GM19468 (cell line): ENCODE measurements at regions not wholly inside any gene's neighbourhood (a gene's known extent, or its start where the extent isn't known, plus 50 kb on each side); places are given as distances from the start of the nearest gene placed in this dataset.

Source experiments
- ATAC-seq: cut with Tn5 transposase; IDR thresholded peaks from one replicate; pipeline ENCODE4 v1.9.1; 2021; ENCODE audit warnings: mild to moderate bottlenecking, moderate library complexity, moderate number of reproducible peaks; ENCODE audit not compliant: unreplicated experiment; ENCODE audit errors: extremely low read depth

DNA sequence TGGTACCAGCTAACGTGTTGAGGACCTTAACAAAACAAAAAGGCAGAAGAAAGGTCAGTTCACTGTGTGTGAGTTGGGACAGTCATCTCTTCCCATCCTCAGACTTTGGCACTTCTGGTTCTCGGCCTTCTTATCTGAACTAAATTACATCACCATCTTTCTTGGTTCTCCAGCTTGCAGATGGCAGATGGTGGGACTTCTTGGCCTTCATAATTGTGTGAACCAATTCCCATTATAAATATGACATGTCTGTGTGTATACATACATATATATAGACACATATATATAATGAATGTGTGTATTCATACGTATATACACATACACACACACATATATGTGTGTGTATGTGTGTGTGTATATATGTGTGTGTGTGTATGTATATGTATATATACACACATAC lies 301.2 kb upstream of the TRIB2 start:
- ATAC-seq = no peak

DNA sequence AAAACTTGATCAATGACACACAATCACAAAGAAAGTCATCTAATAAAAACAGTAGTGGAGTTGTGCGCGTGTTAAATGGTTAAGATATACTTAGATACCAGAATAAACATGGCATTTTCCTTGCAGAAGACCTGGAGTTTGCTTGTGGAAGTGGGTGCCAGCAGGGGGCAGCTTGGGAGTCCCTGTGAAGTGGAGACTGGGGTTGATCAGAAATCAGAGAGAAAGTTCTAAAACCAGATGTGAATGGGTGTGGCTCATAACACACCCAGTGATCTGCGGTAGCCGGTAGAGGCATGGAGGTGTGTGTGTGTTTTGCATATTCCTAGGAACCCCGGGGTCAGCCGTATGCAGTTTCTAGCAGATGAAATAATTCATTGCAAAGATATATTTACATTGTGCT lies 300.1 kb upstream of the TRIB2 start:
- ATAC-seq = no peak

DNA sequence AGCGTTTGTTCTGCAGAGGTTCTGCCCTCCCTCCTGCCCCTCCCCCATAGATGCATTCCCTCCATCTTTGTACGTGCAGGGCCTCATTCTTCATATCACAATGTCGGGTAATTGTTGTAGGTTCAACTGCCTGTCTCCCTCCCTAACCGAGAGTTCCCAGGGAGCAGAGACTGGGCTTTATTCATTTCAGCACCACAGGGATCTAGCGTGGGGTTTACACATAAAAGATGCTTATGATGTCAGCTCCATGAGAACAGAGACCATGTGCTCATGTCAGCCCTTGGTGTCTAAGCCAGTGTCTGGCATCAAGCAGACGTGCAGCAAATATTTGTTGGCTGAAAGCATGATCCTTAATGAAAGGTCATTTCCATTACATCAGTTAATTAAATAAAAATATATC lies 298.9 kb upstream of the TRIB2 start:
- ATAC-seq = no peak

DNA sequence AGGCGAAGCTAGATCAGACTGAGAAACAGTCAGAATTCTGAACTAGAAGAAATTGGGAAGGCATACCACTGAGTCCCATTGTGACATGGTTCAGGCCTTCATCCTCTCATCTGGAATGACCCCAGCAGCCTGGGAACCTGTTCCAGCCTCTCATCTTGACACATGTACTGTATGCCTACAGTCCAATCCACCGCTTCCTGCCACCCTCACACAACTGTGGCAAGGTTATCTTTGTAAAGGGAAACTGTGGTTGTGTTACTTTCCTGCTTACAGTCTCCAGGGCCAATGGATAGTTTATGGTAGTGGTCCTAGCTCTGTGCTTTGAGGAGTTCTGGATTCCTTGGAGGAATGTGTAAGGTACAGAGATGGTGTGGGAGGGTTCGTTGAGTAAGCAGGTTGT lies 296.9 kb upstream of the TRIB2 start:
- ATAC-seq = no peak

DNA sequence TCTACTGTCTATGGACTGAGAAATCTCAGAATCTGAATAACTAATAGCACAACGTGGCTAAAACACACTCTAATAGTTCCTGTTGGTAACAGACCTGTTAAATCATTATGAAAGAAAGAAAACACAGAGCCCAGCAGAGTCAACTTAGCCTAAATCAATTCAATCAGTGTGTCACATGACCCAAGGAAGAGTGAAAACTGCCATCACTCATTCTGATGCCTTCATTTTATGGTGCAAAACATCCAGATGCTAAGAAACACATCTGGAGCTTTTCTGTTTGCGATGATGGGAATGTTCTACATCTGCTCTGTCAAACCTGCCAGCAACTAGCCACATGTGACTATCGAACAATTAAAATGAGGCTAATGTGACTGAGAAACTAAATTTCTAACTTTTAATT lies 295.7 kb upstream of the TRIB2 start:
- no peak for ATAC-seq

DNA sequence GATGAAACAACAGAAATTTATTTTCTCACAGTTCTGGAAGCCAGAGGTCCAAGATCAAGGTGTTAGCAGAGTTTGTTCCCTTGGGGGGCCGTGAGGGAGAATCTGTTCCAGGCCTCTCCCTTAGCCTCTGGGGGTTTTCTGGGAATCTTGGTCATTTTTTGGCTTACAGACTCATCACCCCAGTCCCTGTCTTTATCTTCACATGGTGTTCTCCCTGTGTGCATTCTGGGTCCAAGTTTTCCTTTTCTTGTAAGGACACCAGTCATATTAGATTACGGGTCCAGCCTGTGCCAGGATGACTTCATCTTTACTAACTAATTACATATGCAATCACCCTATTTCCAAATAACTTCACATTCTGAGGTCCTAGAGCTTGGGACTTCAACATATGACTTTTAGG lies 292.5 kb upstream of the TRIB2 start:
- no peak for ATAC-seq

DNA sequence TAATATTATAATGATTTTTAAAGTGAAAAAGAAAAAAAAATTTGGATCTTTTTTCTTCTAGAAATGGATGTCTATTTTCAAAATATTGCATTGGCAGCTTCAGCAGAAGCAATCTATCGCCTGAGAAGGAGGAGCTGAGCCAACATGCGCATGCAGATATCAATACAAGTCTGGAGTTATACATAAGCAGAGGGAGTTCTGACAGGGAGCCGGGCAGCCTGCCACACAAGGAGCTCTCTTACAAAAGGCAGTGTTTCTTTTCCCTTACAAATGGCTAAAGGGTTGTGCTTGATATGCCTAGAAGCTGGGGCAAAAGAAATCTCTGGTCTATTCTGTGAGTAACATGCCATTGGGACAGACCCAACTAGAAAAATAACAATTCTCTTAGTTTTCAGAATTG lies 291.9 kb upstream of the TRIB2 start:
- ATAC-seq = no peak

DNA sequence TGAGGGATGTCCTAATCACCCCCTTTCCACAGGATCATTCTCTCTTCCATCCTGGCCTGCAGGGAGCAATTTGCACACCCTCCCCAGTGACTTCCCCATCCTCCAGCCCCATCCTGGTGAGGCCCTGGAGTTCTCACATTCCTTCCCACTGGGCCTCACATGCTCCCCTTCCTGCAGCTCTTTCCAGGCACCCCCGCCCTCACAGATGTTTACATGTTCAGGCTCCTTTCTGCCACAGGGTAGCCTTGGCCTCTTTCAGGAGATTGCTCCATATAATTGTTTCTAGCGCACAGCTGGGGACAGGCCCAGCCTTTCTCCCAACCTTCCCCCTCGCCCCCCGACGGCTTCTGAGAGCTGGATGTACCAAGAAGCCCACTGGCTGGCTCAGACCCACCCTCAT lies 288.4 kb upstream of the TRIB2 start:
- ATAC-seq = no peak

DNA sequence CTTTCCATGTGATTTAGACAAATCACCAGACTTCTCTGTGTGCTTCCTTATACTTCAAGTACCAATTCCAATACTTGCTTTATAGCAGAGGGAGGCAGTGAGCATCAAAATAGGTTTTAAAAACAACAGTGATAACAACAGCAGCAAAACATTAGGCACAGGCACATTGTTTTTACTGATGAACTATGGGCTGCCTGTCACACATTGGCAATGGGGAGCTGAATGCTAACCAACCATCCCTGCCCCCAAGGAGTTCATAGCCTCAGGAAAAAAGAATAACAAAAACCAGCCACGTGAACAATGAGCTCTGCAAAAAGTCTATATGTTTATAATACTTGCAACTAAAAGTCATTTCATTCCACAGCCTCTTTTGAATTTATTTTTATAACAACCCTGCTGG lies 287.9 kb upstream of the TRIB2 start:
- no peak for ATAC-seq

DNA sequence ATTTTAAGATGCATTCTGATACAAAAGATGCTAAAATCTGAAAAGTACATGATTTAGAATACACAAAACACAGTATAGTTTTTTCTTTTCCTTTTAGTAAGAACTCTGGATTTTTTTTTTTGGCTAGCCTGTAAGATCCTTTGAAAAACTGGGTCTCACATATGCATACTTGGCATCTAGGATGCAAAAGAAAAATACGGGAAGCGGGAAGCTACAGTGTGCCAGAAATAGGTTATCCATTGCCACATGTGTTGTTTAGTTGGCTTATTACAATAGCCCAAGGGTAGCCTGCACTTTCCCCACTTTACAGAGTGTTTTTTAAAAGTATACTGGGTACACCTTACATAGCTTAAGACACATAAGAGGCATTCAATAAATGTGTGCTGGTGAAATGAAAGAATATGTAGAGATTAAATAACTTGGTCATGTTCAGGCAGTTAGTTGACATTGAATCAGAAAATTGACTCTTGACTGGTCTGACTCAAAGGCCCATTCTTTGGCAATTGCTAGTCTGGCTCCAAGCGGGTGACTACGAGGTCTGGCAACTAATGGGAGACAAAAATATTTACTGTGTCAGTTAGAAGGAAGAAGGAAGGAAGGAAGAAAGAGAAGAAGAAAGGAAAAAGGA lies 286.8 kb upstream of the TRIB2 start:
- no peak for ATAC-seq

DNA sequence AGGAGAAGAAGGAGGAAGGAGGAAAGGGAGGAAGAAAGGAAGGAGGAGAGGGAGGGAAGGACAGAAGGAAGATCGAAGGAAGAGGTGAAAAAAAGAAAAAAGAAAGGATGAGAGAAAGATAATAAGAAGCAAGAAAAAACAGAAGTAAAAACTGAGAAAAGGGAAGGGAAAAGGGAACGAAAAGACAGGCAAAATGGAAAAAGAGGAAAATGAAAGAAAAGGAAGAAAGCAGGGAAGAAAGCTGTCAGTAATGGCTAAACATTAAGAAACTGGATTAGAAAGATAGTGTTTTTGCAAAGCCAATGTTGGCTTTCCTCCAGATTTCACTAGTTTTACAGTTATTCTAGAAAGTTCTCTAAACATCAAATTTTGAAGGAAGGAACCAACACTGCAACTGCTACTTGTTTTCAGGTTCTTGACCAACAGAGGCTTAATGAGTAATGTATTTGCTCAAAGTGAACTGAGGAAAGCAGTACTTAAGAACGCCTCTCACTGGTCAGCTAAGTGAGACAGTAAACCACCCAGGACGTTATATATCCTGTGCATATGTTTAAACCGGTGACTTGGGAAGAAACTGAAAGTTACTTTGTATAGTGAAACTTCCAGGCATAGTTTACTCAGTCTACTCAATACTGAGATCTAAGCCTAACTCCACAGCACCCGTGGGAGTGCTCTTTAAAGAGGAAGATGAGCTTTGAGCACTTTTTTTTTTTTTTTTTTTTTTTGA lies 286.2 kb upstream of the TRIB2 start:
- ATAC-seq = peak; percentile 99

DNA sequence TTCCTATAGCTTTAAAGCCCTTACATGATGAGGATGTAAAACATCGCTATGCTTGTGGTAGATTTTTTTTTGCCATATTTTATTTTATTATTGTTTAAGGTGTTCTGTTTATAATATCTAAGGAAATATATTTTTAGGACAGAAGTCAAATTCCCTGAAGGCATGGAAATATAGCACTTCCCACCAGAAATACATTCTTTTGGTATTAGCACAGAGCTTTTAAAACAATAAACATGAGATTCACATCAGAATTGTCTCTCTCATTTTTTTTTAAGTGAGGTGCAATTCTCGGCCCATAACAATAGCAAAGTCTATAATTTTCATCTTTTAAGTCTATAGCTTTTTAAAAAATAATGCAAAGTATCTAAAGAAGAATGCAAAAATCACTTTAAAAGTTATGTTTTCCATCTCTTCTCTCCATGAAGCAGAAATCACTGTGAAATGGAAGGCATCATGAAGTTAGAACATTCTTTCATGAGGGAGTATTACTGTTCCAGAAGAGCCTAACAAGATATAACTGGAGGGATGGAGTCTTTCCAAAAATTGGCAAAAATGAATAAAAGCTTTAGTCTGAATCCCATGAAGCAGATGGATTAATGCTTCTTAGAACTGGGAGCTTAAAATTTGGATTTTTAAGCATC lies 283.6 kb upstream of the TRIB2 start:
- ATAC-seq = no peak

DNA sequence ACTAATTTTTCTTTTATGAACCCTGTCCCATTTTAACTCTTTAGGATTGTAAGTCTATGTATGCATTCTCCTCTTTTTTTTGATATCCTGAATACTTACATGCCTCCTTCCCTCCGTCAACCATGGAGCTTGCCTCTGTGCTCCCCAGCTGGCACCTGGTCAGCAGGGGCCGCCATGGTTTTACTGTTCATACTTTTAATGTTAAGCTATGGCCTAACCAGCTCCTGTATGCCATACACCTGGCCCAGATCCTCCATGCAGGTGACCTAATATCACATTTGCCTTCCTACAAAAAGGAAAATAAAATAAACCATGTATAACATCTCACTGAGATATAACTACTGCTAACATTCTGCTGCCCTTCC lies 283.1 kb upstream of the TRIB2 start:
- ATAC-seq = no peak

DNA sequence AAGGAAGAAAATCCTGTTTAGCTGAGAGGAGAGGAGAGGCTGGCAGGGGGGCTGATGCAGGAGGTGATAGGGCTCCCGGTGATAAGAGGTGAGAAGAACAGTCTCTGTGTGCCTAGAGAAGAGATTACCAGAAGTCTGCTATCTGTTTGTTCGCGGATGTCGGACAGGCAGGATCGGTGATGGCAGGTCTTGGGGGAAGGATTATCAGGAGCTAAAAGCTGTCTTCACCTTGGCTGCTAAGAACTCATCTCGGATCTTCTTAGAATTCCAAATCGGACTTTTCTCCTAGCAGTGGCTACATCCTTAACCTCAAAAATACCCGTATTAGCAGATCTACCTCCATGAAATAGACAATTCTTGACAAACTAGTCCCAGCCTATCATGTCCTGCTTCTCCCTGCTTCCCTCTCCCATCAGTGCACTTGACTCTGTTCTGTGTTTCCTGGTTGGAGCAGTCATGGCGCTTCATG lies 282.1 kb upstream of the TRIB2 start:
- no peak for ATAC-seq

DNA sequence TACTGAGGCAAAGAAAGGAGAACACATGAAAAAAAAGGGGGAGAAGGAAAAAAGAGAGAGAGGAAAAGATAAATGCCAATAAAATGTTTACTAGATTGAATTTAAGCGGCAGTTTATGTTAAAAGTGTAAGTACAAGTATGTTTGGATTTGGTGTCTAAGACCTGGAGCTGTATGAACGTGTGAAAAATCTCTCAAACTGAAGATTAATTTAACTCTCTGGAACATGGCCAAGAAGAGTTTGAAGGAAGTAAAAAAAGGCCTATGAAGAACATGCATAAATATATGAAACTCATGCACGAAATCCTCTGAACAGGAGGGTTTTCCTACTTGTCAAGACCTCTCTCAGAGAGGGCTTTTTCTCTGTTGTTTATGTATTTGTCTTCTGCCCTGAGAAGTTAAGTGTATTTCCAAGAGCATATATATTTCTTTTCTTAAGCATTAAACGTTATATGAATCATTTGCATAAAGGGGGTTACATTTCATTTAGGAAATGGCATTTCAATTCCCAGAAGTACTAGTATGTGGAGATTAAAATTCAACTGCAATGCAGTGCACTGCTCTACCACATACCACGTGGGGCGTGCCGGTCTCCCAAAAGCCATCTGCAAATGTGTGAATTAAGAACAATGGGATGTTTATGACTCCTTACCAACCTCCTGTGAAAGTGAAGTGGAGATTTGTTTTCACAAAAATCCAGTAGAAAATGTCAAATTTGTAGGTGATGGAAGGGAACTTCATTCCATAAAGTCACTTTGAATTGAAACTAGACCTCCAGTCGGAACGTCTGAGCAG lies 281.1 kb upstream of the TRIB2 start:
- no peak for ATAC-seq

DNA sequence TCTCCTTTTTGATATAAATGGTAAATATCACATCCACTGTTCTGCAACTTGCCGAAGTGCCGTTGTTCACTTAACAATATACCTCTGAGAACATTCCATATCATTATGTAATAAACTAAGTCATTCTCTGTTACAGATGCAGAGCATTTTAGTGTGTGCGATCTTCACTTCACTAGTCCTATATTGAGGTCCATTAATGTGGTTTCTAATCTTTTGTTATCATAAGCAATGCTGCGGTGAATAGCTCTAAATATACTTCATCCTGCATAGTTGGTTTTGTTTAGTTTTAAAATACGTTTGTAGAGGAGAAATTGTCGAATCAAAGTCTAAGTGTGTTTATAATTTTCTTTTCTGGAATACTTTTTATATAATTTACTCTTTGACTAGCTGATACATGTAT lies 280.3 kb upstream of the TRIB2 start:
- no peak for ATAC-seq

DNA sequence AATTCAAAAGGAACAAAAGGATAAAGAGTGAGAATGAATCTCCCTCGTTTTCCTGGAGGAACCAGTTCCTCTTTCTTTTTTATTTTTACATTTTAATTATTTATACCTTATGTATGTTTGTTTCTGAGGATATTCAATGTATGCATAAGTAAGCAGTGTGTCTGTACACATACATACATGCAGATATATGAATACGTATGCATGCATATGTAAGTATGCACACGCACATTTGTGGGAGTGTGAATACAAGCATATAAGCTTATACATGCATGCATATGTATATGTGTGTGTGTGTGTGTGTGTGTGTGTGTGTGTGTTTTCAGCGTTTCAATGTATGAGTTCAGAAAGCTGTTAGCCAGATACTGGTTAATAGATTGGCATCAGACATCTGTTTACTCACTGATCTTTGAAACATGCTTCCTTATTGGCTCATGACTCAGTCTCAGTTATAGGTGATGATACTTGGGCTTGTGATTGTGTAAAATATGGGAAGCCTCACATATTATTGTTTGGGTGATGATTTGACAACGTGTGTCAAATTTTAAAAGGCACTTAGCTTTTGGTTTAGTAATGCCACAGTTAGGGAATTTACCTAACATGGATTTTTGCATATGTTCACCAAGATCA lies 279.7 kb upstream of the TRIB2 start:
- no peak for ATAC-seq

DNA sequence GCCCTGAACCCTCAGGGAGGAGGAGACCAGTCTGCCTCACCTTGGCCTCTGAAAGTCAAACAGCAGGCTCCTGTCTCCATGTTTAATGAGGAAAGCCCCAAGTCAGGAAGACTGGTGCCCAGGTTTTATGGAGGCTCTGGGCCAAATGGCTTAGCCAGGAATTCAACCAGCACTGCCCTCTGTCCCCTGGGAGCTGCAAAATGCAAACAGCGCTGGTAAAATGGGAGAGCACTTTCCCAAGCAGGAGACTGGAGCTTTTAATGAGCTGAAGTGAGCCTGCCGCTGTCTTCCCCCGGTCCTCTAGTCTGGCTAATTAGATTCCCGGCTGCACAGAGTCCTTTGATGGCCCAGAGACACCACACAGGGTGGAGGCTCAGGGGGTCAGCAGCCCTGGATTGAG lies 276.0 kb upstream of the TRIB2 start:
- ATAC-seq = no peak

DNA sequence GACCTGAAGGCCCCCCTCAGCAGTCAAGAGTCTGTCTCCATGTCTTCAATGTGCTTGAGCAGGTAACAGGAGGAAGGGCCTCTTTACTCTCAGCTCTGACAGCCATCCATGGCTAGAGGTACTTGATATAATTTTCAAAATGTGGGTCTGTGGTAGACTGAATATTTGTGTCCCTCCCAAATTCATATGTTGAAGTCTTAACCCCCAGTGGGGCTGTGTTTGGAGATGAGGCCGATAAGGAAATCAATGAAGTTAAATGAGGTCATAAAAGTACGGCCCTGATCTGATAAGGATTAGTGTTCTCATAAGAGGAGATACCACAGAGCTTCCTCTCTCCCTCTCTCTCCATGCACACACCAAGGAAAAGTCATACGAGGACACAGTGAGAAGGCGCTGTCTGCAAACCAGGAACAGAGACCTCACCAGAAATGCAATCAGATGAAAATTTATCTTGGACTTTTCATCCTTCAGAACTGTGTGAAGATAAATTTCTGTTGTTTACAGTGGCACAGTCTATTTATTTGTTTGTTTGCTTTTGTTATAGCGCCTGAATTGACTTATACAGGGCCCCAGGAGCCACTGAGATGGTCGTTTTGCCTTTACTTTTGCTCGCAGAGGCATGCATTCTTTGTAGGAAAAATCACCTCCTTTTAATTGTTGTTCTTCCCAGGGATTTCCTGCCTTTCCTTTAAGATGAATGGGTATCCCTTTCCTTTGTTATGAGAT lies 274.8 kb upstream of the TRIB2 start:
- no peak for ATAC-seq

DNA sequence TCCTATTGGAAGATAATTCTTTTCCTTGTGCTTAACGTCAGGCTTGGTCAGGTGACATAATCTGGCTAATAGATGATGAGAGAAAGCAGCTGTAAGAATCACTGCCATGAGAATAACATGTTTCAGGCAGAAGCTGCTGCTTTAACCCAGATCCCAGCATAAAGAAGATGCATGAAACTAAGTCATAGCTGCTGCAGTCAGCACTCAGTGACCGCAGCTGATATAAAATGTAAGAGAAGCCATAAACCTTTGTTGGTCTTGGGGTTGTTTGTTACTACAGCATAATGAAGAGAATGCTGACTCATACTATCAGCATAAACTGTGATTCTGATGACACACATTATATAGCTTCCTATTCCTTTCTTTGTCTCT lies 274.3 kb upstream of the TRIB2 start:
- ATAC-seq = no peak
